Naive thymus-derived CD4-positive, alpha-beta T cell (primary cell): ENCODE measurements at regions not wholly inside any gene's neighbourhood (a gene's known extent, or its start where the extent isn't known, plus 50 kb on each side); places are given as distances from the start of the nearest gene placed in this dataset.
"Not testable (repeated sequence)": the region's sequence is repeated elsewhere in the genome, so short reads cannot be mapped to it uniquely, and the experiment has no call there.

Experiments
- ATAC-seq: fragments of 150-1000 bp; cut with Tn5 transposase; 2 replicates; pipeline ENCODE4 v1.10.0; 2021; ENCODE audit warnings: mild to moderate bottlenecking, moderate library complexity
- CTCF ChIA-PET: fragments of 350-600 bp; sonication (Branson Sonifier 250); formaldehyde crosslinking; loops from one replicate; lab custom pipeline; 2021; ENCODE audit warnings: antibody characterized with exemption; lab: Charles Lee
- POLR2A ChIA-PET: fragments of 350-600 bp; sonication (Branson Sonifier 250); formaldehyde crosslinking; loops from one replicate; lab custom pipeline; 2021; ENCODE audit warnings: antibody characterized with exemption, inconsistent platforms; lab: Charles Lee
- DNase-seq, 9 donors: peaks; one replicate each; pipeline versions ENCODE4 v3.0.0 to v3.0.0-alpha.2; 2020 to 2022; ENCODE audit warnings: mixed read lengths in 1 of 9
- H3K27ac ChIP-seq: one replicate; pipeline ENCODE4 v1.7.0; 2013; ENCODE audit warnings: mild to moderate bottlenecking, low read depth, low read length, moderate library complexity
- H3K27me3 ChIP-seq, 2 donors: one replicate each; pipeline ENCODE4 v1.7.0; 2013; ENCODE audit warnings: low read length in 2 of 2, mild to moderate bottlenecking in 2 of 2, moderate library complexity in 2 of 2; ENCODE audit not compliant: control insufficient read depth in 2 of 2, insufficient read depth in 2 of 2
- H3K36me3 ChIP-seq, 3 experiments: 1 replicate in 2 of 3; 2 replicates in 1 of 3; pipeline ENCODE4 v1.7.0; 2013; ENCODE audit warnings: low read length in 3 of 3, mild to moderate bottlenecking in 3 of 3, moderate library complexity in 1 of 3; ENCODE audit not compliant: insufficient read depth in 3 of 3, control insufficient read depth in 2 of 3
- H3K4me1 ChIP-seq, 2 donors: one replicate each; pipeline ENCODE4 v1.7.0; 2013; ENCODE audit warnings: low read length in 2 of 2, mild to moderate bottlenecking in 2 of 2, moderate library complexity in 1 of 2; ENCODE audit not compliant: control insufficient read depth in 2 of 2, insufficient read depth in 2 of 2
- H3K4me3 ChIP-seq: 2 replicates; pipeline ENCODE4 v1.7.0; 2013; ENCODE audit warnings: mild to moderate bottlenecking, low read length
- H3K9me3 ChIP-seq, 3 experiments: 1 replicate in 2 of 3; 2 replicates in 1 of 3; pipeline ENCODE4 v1.7.0; 2013; ENCODE audit warnings: low read length in 3 of 3; ENCODE audit not compliant: control insufficient read depth in 2 of 3
- H3K27ac Mint-ChIP-seq, 9 donors: one replicate each; pipeline ENCODE4 v1.8.0; 2020 to 2022; ENCODE audit warnings: mixed read lengths in 9 of 9, mild to moderate bottlenecking in 8 of 9, moderate library complexity in 5 of 9, inconsistent platforms in 2 of 9
- H3K27me3 Mint-ChIP-seq, 5 donors: one replicate each; pipeline ENCODE4 v1.8.0; 2021 to 2022; ENCODE audit warnings: mixed read lengths in 5 of 5, mild to moderate bottlenecking in 1 of 5
- H3K36me3 Mint-ChIP-seq, 5 donors: one replicate each; pipeline ENCODE4 v1.8.0; 2020 to 2022; ENCODE audit warnings: mixed read lengths in 5 of 5, mild to moderate bottlenecking in 3 of 5, inconsistent platforms in 1 of 5
- H3K4me1 Mint-ChIP-seq, 7 donors: one replicate each; pipeline ENCODE4 v1.8.0; 2020 to 2022; ENCODE audit warnings: mixed read lengths in 7 of 7, mild to moderate bottlenecking in 3 of 7, inconsistent platforms in 1 of 7
- H3K4me3 Mint-ChIP-seq, 10 donors: one replicate each; pipeline ENCODE4 v1.8.0; 2020 to 2022; ENCODE audit warnings: mild to moderate bottlenecking in 10 of 10, mixed read lengths in 10 of 10, moderate library complexity in 6 of 10, inconsistent platforms in 2 of 10
- H3K9me3 Mint-ChIP-seq, 11 donors: one replicate each; pipeline ENCODE4 v1.8.0; 2020 to 2022; ENCODE audit warnings: mixed read lengths in 11 of 11, mild to moderate bottlenecking in 4 of 11, inconsistent platforms in 1 of 11, moderate library complexity in 1 of 11
- intact Hi-C, 2 donors: fragments of 100-400 bp; cut with micrococcal nuclease; formaldehyde crosslinking; loops; one replicate each; pipeline ENCODE4 v1.15.1; 2023

- H3K4me3 Mint-ChIP-seq, H3K27ac ChIP-seq, H3K27me3 ChIP-seq, POLR2A ChIA-PET, intact Hi-C loops, DNase-seq, H3K9me3 Mint-ChIP-seq, H3K27ac Mint-ChIP-seq, CTCF ChIA-PET, H3K36me3 Mint-ChIP-seq, H3K4me3 ChIP-seq, H3K9me3 ChIP-seq, H3K4me1 Mint-ChIP-seq, ATAC-seq, H3K27me3 Mint-ChIP-seq, H3K4me1 ChIP-seq, H3K36me3 ChIP-seq: not testable (repeated sequence)
These were observed 93.0 kb downstream of the NAPG start for GRCh38 chr18:10618797-10619196.

DNA sequence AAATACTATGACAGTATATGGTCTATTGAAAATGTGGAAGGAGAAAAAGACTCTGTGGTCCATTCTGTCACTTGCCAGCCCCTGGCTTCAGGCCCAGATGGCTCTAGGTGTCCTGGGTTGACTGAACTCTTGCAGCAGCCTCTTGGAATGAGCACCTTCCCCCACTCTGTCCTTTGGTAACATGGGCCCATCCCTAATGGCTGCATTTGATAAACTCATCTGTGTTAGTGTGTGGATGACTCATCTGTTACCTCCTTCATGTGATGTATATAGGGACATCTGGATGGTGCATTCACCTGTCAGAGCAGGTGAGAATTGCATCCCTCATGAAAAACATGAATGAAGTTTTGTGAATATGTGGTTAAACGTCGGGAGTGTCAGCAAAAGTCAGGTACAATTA, 93.5 kb downstream of the NAPG start:
- DNase-seq, H3K27ac ChIP-seq, intact Hi-C loops, H3K4me1 Mint-ChIP-seq, H3K4me3 ChIP-seq, ATAC-seq, CTCF ChIA-PET, POLR2A ChIA-PET, H3K27me3 ChIP-seq, H3K36me3 Mint-ChIP-seq, H3K27ac Mint-ChIP-seq, H3K9me3 Mint-ChIP-seq, H3K4me3 Mint-ChIP-seq, H3K9me3 ChIP-seq, H3K27me3 Mint-ChIP-seq, H3K36me3 ChIP-seq, H3K4me1 ChIP-seq: not testable (repeated sequence)

- H3K36me3 ChIP-seq, H3K9me3 ChIP-seq, H3K4me1 ChIP-seq, DNase-seq, H3K27me3 ChIP-seq, CTCF ChIA-PET, H3K27ac ChIP-seq, H3K27ac Mint-ChIP-seq, H3K4me3 ChIP-seq, H3K27me3 Mint-ChIP-seq, ATAC-seq, H3K4me1 Mint-ChIP-seq, POLR2A ChIA-PET, H3K4me3 Mint-ChIP-seq, H3K9me3 Mint-ChIP-seq, intact Hi-C loops, H3K36me3 Mint-ChIP-seq: not testable (repeated sequence)
These were observed 94.0 kb downstream of the NAPG start for GRCh38 chr18:10619833-10620232.
